NCI-H187 (cell line): ENCODE measurements at regions not wholly inside any gene's neighbourhood (a gene's known extent, or its start where the extent isn't known, plus 50 kb on each side); places are given as distances from the start of the nearest gene placed in this dataset.
"Not testable (repeated sequence)": the region's sequence is repeated elsewhere in the genome, so short reads cannot be mapped to it uniquely, and the experiment has no call there.

Experiments
- DNase-seq, 2 experiments: peaks; one replicate each; lab custom pipeline; 2025; lab: John Stamatoyannopoulos, UW

DNA sequence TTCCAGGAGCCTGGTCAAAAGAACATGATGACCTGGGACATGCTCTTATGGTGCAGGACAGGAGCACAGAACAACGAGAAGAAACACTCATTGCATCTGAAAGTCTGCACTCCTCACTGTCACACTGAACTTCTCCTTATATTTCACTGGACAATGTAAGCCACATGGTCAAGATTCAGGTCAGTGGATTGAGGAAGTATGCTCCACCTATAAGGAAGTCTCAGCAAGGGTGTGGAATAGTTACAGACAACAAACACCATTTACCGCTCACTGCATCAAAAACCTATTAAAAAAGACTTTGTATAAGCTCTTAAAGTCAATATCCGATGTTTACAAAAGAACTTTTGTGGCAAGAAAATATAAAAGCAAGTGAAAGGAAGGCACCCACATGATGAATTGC, 153.1 kb upstream of the FOXG1 start:
- no peak for DNase-seq

DNA sequence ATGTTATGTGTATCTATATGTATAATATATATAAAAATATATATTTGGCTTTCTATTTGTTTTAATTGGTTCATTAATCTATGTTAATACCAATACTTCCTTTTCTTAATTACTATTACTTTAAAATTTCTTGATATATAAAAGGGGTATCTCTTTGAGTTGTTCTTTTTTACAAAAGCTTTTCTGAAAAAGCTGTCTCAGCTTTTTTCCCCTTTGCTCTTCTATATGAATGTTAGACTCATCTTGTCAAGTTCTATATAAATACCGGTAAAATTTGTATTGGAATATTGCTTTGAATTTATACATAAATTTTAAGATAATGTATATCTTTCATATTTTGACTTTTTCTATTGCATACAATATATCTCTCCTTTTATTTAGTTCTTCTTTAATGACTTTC, 139.8 kb upstream of the FOXG1 start:
- DNase-seq = no peak

DNA sequence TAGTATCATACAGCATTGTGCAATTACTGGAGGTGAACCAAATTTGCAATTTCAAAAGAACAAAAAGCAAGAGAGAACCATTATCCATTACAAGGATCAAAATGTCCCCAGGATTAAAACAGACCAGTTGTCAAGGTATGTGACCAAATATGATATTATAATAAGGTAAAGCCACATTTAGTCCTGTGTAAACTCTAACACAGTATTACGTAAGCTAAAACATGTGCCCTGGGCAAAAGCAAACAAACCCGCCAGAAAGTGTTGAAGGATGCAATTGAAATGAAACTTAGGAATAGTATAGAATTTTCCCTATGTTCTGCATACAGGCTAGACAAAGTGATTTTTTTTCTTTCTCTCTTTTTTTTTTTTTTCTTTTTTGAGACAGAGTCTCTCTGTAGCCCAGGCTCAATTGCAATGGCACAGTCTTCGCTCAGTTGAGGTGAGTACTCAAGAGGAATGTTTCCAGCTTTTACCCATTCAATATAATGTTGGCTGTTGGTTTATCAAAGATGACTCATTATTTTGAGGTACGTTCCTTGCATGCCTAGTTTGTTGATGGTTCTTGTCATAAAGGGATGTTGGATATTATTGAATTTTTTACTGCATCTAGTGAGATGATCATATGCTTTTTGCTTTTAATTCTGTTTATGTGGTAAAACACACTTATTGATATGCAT, 137.1 kb upstream of the FOXG1 start:
- no peak for DNase-seq

DNA sequence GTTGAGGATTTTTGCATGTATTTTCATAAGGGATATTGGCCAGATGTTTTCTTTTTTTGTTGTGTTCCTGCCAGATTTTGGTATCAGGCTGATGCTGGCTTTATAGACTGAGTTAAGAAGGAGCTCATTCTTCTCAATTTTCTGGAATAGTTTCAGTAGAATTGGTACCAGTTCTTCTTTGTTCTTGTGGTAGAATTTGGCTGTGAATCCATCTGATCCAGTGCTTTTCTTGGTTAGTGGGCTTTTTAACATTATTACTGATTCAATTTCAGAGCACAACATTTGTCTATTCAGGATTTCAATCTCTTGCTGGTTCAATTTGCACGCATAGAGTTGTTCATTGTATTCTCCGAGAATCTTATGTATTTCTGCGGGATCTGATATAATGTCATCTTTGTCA, 136.5 kb upstream of the FOXG1 start:
- DNase-seq = no peak

DNA sequence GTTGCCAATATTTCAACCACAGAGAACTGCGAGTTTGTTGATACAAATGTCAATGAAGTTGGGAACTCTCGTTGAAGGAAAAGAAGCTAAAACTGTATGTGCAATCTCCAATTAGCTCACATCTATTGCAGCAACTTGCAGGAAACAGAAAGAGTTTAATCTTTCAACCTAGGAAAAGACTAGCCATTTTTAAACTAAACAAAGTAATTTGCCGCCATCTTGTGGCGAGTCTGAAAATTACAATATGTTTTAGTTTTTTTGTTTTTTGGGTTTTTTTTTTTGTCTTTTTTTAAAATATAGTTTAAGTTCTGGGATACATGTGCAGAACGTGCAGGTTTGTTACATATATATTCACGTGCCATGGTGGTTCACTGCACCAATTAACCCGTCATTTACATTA, 131.2 kb upstream of the FOXG1 start:
- no peak for DNase-seq

DNA sequence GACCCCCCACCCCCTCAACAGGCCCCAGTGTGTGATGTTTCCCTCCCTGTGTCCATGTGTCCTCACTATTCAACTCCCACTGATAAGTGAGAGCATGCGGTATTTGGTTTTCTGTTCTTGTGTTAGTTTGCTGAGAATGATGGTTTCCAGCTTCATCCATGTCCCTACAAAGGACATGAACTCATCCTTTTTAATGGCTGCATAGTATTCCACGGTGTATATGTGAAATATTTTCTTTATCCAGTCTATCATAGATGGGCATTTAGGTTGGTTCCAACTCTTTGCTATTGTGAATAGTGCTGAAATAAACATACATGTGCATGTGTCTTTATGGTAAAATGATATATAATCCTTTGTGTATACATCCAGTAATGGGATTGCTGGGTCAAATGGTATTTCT, 130.8 kb upstream of the FOXG1 start:
- not testable (repeated sequence) for DNase-seq

DNA sequence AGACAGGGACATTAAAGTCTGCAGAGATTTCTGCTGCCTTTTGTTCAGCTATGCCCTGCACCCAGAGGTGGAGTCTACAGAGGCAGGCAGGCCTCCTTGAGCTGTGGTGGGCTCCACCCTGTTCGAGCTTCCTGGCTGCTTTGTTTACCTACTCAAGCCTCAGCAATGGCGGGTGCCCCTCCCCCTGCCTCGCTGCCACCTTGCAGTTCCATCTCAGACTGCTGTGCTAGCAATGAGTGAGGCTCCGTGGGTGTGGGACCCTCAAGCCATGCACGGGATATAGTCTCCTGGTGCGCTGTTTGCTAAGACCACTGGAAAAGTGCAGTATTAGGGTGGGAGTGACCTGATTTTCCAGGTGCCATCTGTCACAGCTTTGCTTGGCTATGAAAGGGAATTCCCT, 125.4 kb upstream of the FOXG1 start:
- not testable (repeated sequence) for DNase-seq

DNA sequence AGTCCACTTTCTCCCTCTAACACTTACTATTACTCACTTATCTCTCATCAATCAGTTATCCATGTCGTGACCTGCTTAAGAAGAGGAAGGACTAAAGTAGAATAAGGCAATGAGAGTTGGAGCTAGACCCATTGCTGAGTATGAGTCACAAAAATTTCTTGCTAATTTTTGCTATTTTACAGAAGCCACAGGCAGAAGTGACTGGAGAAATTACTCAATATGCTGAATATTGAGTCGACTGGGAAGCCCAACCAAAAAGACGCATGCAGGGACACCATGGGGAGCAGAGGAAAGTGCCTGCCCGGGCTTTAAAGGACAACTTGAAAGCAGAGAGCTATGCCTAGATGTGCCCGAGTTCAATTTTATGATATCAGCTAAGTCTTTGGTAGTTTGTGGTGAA, 115.4 kb upstream of the FOXG1 start:
- DNase-seq = no peak

DNA sequence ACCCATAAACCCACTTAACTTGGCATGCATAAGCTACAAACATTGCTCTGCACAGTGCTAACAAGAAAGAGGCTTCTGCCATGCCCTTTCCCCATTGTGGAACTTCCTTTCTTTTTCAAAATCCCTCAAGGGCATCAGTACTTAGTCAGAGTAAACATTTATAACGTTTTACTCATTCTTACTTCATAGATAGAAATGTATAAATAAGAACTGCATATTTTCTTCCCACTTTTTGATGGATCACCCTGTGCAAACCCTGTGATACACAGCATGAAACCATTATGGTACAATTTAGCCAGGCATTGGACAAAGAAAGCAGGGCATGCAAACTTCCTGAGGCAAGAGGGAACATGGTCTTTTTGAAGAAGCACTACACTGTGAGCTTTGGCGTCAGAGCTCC, 113.8 kb upstream of the FOXG1 start:
- DNase-seq = no peak

DNA sequence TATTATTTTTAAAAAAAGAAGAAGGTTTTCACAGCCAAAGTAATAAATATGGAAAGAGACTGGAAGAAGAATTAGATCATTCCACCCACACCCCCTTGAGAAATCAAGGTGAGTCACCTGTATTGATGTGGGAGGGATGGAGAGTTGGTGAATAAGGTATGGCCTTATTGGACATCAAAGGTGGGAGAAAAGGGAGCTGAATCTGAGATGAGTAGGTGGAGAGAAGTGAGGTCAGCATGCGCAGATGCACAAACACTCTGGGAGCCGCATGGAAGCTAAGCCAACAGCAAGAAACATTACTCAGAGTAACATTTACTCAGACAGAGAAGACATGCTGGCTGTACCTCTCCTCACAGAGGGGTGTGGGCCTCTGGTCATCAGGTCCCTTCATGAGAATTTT, 113.1 kb upstream of the FOXG1 start:
- no peak for DNase-seq

DNA sequence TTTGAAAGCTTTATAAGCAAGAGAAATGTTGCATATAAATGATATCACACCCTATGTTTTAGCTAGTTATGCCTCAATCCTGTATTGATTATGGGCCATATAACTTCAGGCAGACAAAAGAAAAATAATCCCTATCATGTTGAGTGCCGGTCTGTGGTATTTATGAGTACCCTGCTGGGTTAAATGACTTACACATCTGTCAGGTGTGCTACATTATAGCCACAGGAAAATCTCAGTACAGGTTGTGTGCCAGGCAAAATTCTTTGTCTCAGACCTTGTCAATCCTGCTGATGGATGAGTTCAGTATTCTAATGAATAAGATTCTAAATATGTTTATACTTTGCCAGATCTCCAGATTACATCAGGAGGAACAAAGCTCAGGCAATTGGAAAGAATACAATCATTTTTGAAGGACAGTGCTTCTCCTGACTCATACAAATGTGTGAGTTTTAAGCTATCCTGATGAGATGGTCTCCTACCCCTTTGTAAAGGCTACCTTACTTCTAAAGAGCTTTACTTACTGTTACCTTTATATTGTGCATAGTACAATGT, 109.8 kb upstream of the FOXG1 start:
- peak in 1 of 2 experiments; percentile 24 for DNase-seq

DNA sequence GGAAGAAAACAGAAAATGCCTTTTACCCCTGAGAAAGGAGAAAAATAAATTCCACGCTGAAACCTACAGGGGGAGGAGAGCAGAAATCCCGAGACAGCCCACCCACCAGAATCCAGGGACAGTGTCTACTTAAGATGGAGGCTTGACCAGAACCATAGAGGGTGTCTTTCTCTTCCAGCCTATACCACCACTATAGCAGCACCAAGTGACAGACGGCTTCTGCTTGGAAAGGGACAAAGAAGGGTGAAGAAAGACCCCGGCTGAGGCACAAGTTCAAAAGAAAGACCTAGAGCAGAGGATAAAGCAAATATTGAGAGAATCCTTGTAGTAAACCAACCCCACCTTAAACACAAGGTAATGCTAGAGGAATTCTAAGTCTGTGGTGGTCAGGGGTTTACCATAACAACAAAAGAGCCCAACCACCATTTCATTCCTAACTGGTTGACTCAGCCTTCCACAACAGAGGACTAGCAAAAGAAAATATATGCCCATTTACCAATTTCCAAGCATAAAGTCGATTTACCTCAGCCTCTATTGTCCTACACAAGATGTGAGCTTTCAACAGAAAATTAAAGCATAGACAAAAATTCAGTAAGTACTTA, 105.3 kb upstream of the FOXG1 start:
- no peak for DNase-seq

DNA sequence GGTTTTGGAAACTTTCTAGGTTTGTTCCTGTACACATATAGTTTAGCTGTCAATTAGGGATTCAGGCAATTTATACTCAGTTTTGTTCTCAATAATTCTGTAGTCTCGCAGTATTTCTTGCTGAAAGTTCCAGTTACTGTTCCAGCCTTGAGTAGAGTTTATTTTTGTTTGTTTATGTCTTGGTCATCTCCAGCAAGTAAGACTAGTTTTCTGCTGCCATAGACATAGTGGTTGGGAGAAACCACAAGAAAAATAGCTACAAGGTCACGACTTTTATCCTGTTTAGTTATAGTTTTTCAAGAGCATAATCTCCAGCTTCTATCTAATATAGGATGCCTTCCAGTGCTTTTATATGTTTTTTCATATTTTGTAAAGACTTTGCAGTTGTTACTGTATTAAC, 99.6 kb upstream of the FOXG1 start:
- DNase-seq = no peak

DNA sequence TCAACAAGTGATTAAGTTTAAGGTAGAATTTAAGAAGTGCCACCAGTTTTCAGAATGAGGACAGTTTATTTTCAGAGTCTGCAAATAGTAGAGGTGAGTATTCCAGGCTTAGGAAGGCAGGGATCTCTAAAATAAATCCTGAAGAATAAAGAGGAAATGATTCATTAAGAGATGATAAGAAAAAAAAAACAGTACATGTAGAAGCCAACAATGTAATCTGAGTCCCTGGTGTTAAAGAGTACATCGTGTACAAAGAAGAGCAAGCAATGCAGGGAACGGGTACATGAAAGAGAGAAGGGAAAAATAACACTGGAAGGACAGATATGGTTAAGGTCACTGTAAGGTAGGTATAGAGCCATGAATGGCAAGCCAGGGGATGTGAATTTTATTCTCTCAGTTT, 95.2 kb upstream of the FOXG1 start:
- DNase-seq = no peak

DNA sequence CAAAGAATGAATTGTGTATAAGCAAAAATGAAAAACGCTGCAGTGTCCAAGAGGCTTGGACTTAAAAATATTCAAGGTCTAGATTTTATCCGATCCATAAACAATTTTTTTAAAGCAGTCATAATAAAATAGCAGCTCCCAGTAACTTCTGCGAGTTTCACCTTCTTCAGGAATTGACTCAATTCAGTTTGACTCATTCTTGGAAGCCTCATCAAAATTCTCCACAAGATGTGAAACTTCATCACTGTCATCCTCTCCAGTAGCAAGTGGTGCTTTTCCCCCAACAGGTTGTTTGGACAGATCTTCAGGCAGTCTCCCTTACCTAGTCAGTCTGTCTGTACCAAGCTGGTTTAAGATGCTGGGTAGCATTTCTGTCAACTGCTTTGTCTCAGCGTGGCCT, 93.5 kb upstream of the FOXG1 start:
- DNase-seq = no peak

DNA sequence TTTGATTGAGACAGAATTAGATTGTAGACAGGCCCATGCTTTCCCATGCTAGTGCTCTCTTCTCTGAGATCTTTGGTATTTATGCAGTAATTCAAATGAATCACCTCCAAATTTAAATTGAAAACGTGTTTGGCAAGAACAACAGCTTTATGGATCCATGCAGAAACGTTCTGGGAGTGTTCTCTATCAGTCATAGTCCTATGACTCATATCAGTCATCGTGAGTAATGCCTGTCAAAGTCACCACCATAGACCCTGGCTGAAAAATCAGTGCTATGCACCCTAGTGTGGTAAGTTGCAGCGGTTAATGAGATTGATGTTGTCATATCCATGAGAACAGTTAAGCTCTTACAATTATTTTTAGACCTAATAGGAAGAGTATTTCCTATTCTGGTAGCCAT, 90.1 kb upstream of the FOXG1 start:
- DNase-seq = no peak

DNA sequence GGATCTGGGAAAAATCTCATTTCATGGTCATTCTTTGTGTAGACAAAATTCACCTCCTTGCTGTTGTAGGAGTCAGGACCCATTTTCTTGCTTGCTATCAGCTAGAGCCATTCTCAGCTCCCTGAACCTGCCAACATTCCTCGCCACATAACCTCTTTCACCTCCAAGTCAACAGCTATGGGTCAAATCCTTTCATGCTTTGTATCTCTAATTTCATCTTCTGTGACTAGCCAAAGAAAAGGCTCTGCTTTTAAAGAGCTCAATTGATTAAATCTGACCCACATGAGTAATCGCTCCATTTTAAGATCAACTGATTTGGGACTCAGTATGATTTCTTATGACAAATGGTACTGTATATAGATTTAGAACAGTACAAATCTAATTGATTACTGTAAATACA, 89.2 kb upstream of the FOXG1 start:
- DNase-seq = no peak

DNA sequence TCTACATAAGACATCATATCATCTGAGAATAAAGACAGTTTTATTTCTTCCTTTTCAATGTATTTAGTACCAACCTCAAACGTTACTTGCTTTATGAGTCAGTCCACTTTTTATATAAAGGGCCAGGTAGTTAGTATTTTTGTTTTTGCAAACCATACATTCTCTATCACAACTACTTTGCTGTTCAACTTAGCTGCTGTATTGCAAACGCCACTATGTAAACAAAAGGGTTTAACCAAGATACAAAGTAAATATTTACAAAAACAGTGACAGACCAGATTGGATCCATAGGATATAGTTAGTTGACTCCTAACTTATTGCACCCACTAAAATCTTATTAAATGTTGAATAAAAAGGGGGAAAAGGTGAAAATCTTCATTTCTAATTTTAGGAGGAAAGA, 87.7 kb upstream of the FOXG1 start:
- no peak for DNase-seq

DNA sequence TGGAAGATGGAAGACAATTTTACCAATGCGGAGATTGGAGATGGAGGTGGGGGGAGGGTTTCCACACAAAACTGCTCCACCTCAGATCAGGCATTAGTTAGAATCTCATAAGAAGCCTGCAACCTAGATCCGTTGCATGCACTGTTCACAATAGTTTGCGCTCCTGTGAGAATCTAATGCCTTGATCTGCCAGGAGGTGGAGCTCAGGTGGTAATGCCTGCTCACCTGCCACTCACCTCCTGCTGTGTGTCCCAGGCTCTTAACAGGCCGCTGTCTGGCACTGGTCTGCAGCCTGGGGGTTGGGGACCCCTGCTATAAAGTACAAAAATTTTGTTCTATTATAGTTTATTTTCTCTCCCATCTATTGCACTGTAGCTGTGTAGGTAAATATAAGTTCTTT, 84.9 kb upstream of the FOXG1 start:
- no peak for DNase-seq

DNA sequence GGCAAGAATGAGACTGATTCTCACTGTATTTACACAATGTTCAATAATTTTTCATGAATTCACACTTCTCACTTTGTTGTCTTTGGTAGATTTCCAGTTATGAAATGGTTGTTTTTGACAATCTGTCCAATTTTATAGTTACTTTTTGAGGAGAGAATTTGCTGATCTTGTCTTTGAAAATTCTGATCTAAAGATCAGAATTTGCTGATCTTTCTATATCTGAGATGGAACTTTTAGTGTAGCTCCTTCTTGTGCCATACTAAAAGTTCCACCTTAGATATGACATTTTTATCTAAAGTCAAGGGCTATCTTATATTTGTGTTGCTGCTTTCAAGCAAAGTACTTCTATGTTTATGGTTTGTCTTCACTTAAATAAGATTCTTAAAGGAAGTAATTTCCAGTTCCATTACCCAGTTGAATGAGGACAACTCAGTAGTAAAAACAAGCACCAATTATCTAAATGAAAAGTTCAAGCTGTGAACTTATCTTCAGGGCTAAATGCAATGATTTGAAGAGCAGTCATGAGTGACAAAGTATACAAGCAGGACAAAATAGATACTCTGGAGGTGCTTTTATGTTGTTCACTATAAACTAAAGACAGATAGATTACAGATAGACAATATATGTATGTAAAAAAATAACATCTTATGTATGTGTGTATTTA, 76.4 kb upstream of the FOXG1 start:
- no peak for DNase-seq

DNA sequence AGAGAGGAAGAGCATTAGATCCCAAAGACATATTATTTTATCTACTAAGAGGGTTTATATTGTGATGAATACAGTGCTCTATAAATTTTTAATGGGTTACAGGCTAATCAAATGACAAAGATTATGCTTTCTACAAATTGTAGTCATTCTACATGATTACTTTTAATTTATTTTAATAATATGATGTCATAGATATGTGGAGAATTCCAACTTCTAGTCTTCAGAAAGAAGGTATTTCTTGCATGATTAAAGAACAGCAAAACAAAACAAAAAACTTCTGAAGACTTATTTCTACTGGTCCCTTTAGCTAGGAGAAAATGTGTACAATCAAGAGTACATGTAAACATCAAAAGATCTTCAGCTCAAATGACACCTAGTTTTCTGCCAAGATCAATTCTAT, 71.5 kb upstream of the FOXG1 start:
- no peak for DNase-seq

DNA sequence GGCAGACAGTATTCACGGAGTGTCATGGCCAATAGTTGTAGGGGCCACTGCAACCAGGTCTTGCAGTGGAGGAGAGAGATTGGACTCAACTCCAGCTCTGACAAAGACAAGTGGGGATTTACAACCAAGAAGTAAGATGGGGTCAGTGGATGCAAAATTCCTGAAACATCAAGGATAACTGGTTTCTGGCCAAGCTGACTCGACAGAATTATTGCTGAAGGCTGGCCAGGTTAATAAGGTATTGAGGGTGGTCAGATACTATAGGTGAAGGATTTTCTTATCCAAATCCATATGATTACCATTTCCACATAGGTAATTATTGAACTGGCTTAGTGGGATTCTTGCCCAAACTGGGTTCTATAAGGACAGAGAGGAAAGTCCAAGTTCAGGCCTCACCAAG, 64.9 kb upstream of the FOXG1 start:
- no peak for DNase-seq

DNA sequence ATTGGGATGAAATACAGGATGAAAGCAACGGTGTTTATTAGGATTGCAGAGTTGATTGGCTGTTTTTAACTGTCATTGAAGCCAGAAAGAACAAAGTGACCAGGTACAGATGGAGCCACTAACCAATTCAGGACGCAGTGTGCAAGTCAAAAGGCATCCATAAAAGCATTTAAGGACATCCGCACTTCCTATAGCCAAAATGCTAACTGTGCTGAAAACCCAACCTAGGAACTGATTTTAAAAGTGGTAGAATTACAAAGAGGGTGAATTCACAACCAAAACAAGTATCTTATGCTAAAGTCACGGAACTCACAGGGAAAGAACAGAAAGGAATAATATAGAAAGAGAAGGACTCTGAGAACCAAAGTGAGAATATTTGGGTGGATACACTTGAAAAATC, 63.1 kb upstream of the FOXG1 start:
- no peak for DNase-seq

DNA sequence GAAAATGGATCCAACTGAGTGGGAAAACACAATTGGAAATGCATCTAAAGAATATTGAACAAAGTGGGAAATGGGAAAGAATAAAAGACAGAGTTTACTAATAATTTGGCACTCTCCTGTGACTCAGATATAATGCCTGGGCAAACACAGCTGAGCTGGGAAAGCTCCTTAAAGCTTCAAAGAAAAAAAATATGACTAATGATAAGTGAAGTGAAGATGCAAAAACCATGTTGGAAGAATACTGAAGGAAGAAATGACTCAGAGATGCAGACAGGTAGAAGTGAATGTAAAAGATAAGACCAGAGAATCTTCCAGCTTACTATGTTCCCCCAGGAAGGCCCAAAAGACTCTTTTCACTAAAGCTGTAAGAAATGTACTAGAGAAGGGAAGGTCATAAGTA, 62.4 kb upstream of the FOXG1 start:
- DNase-seq = no peak
